ENCODE measurements at regions not wholly inside any gene's neighbourhood (a gene's known extent, or its start where the extent isn't known, plus 50 kb on each side); places are given as distances from the start of the nearest gene placed in this dataset.

- BruUV-seq (replicated peaks): no TSS peak
- CTCF ChIA-PET: no interaction called here
- dilution Hi-C loops (cut with MboI; ENCODE audit: extremely low pct_ligation_motif_present, low sequenced_read_pairs): no loop called here
- FAIRE-seq (no peak), DNase-seq (ENCODE audit: low read depth, low spot score) (no peak)
- no peaks in the 10 kb centered on the region for H3K36me3 ChIP-seq (ENCODE audit: control insufficient read depth in 2 of 2, extremely low read depth in 1 of 2, insufficient read depth in 2 of 2, low read length in 2 of 2)
- TF ChIP-seq POLR2A (IDR thresholded peaks at IDR 0.05; ENCODE audit: low read depth, low read length): no peak
- TF ChIP-seq POLR2AphosphoS5 (IDR thresholded peaks at IDR 0.05; ENCODE audit: insufficient read depth, low read depth, low read length): no peak
- TF ChIP-seq CTCF (IDR thresholded peaks at IDR 0.05; ENCODE audit: extremely low read depth in 1 of 2, insufficient read depth in 1 of 2, low read depth in 1 of 2, low read length in 2 of 2): no peak
- TF ChIP-seq, protein P1, sequence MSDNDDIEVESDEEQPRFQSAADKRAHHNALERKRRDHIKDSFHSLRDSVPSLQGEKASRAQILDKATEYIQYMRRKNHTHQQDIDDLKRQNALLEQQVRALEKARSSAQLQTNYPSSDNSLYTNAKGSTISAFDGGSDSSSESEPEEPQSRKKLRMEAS (IDR thresholded peaks at IDR 0.05; ENCODE audit: insufficient read depth, insufficient read length): no peak
- TF ChIP-seq EZH2 (IDR thresholded peaks at IDR 0.05; ENCODE audit: borderline replicate concordance, low read depth, low read length, severe bottlenecking): no peak
- TF ChIP-seq MYC (IDR thresholded peaks at IDR 0.05; ENCODE audit: low read depth, low read length): no peak
- no peak for TF ChIP-seq GATA2 (IDR thresholded peaks at IDR 0.05; ENCODE audit: insufficient read depth, insufficient read length, low read depth, low read length)
- TF ChIP-seq FOS (IDR thresholded peaks at IDR 0.05; ENCODE audit: borderline replicate concordance, insufficient read depth, low read length): no peak
- TF ChIP-seq JUN (IDR thresholded peaks at IDR 0.05; ENCODE audit: borderline replicate concordance, insufficient read depth, insufficient read length, low read depth): no peak
- no peak overlapping the region for H3K4me2 ChIP-seq (ENCODE audit: insufficient read depth, low read length)
- no peaks in the 10 kb centered on the region for H3K9me3 ChIP-seq (replicated peaks; ENCODE audit: control insufficient read depth, insufficient read depth, low read length)
- intact Hi-C loops (cut with micrococcal nuclease): no loop called here
- H3K4me3 ChIP-seq (replicated peaks in 1 of 3; ENCODE audit: insufficient read depth in 1 of 3, low read depth in 1 of 3, low read length in 3 of 3): no peak overlapping the region
- H3K9me1 ChIP-seq (replicated peaks; ENCODE audit: control insufficient read depth, extremely low read depth, insufficient read depth, low read length): no peaks in the 10 kb centered on the region
- no peaks in the 10 kb centered on the region for H3K4me1 ChIP-seq (ENCODE audit: control insufficient read depth, extremely low read depth, insufficient read depth, low read length)
- no peaks in the 10 kb centered on the region for H3K27me3 ChIP-seq (ENCODE audit: control insufficient read depth in 2 of 2, insufficient read depth in 2 of 2, low read length in 2 of 2)
- POLR2A ChIA-PET: no interaction called here
- H2AFZ ChIP-seq (ENCODE audit: low read depth, low read length): no peak overlapping the region
- H4K20me1 ChIP-seq (replicated peaks; ENCODE audit: control insufficient read depth, extremely low read depth, insufficient read depth, low read length): no peaks in the 10 kb centered on the region
- no peak overlapping the region for H3K27ac ChIP-seq (ENCODE audit: insufficient read depth, low read depth, low read length)
- no peaks in the 10 kb centered on the region for H3K79me2 ChIP-seq (ENCODE audit: control insufficient read depth, insufficient read depth, low read length)
- no peak overlapping the region for H3K9ac ChIP-seq (replicated peaks; ENCODE audit: extremely low read depth, insufficient read depth, low read length)
These were observed 431.6 kb downstream of the DTWD2 start for GRCh38 chr5:118556792-118557191.
